Hematopoietic multipotent progenitor cell treated with erythropoietin and hydrocortisone succinate and interleukin-3 and kit ligand, for 6 days (in vitro differentiated cells): ENCODE measurements at regions not wholly inside any gene's neighbourhood (a gene's known extent, or its start where the extent isn't known, plus 50 kb on each side); places are given as distances from the start of the nearest gene placed in this dataset.
"Not testable (repeated sequence)": the region's sequence is repeated elsewhere in the genome, so short reads cannot be mapped to it uniquely, and the experiment has no call there.

Source experiments
- DNase-seq: peaks from one replicate; pipeline ENCODE4 v3.0.0-alpha.2; 2015

- DNase-seq: no peak
Measured at GRCh38 chr3:139136469-139137202, 91.9 kb upstream of the PRR23C start.

DNA sequence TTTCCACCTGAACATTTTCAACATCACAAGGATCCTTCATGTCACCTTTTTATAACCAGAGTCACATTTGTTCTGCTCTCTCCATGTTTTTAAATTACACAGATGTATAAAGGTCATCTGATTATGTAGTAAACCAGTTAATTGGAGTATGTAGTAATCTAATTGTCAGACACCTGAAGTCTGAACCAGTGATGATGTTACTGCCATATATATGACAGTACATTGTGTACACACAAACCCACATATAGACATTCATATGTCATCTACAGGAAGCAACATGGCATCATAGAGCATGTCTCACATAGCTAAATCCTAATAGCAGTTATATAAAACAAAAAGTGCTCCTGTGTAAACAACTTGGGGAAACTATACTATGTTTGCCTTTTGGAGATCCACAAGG is 95.9 kb upstream of the PRR23C start:
- no peak for DNase-seq

DNA sequence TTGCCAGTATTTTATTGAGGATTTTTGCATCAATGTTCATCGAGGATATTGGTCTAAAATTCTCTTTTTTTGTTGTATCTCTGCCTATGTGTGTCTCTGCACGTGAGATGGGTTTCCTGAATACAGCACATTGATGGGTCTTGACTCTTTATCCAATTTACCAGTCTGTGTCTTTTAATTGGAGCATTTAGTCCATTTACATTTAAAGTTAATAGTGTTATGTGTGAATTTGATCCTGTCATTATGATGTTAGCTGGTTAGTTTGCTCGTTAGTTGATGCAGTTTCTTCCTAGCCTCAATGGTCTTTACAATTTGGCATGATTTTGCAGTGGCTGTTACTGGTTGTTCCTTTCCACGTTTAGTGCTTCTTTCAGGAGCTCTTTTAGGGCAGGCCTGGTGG is 101.3 kb upstream of the PRR23C start:
- DNase-seq: not testable (repeated sequence)

DNA sequence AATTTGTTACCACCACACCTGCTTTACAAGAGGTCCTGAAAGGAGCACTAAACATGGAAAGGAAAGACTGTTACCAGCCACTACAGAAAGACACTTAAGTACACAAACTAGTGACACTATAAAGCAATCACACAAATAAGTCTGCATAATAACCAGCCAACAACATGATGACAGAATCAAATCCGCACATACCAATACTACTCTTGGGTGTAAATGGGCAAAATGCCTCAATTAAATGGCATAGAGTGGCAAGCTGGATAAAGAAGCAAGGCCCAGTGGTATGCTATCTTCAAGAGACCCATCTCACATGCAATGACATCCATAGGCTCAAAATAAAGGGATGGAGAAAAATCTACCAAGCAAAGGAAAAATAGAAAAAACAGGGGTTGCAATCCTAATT is 106.8 kb upstream of the PRR23C start:
- no peak for DNase-seq

- not testable (repeated sequence) for DNase-seq
Measured at GRCh38 chr3:139153434-139153833, 108.7 kb upstream of the PRR23C start.

- no peak for DNase-seq
Measured at GRCh38 chr3:139157161-139157932, 112.7 kb upstream of the PRR23C start.

GRCh38 chr3:139159356-139159755 is 114.7 kb upstream of the PRR23C start:
- no peak for DNase-seq

DNA sequence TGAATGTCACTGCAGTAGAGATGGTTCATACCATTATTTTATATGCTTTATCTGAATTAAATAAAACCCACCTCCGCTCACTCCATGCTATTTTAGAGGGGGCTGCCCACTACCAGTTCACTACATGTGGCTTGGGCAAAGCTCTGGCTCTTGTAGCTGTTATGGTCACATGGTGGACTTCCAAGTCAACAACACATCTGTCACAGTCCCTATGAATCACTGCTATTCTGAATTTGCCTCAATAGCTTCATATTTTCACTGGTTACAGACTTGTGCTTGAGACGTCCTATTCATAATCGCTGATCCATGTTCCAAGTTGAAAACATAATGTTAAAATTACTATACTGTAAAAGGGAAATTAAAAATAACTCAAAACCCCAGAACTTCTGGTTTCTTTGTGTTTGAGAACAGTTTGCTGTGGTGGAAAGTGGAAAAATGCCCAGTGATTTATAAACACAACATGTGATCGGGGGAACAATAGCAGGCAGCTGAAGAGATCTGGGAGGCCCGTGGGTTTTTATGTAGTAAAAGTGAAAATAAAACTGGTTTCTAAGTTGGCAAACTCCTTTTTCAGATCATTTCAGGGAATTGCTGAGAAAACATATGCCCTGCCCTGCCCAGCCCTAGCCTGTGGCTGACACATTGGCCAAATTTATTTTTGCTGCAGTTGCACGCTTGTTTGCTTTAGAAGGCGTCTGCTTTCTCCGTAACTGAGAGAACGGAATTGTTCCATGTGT is 128.8 kb upstream of the PRR23C start:
- no peak for DNase-seq

GRCh38 chr3:139180489-139180888 is 135.8 kb upstream of the PRR23C start:
- no peak for DNase-seq

- DNase-seq: no peak
Measured at GRCh38 chr3:139182143-139182542, 137.5 kb upstream of the PRR23C start.

DNA sequence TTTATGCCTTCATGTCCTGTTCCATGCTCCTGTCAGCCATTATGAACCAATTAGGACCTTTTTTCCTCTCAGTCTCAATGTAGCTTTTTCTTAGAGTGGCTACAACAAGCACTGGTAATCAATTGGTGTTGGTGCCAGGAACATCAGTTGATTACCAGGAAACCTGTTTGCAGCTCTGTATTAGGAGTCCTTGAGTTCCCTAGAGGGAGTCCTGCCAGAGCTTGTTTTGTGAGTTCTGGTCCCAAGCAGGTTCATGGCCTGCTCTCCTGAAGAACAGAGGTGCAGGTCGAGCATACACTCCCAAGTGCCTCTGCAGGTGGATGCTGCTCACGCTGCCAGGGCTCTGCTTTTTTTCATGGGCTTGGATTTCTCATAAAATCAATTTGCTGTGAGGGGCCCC is 137.9 kb upstream of the PRR23C start:
- no peak for DNase-seq

- no peak for DNase-seq
Measured at GRCh38 chr3:139185527-139185926, 140.8 kb upstream of the PRR23C start.

DNA sequence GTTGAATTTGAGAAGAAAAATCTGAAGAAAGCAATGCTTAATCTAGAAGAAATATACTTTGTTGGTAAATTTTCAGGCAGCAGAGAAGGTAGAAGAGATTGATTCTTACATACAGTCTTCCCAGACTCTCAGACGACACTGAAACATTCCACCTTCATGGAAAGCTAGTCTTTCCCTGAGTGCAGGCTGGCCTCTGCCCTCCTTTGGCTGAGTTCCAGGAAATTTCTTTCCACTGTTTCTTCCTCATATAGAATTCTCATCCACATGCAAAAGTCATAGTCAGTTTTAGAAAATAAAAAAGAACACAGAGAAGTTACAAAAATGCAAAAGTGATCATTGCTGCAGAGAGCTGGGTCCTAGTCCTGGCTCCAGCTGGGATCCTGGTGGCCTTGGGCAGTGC is 142.5 kb upstream of the PRR23C start:
- no peak for DNase-seq

GRCh38 chr3:139187648-139188047 is 143.0 kb upstream of the PRR23C start:
- peak; percentile 9 for DNase-seq

- DNase-seq: no peak
Measured at GRCh38 chr3:139189943-139190342, 145.3 kb upstream of the PRR23C start.

GRCh38 chr3:139194421-139194820 is 149.4 kb upstream of the MRPS22 start:
- DNase-seq: not testable (repeated sequence)

DNA sequence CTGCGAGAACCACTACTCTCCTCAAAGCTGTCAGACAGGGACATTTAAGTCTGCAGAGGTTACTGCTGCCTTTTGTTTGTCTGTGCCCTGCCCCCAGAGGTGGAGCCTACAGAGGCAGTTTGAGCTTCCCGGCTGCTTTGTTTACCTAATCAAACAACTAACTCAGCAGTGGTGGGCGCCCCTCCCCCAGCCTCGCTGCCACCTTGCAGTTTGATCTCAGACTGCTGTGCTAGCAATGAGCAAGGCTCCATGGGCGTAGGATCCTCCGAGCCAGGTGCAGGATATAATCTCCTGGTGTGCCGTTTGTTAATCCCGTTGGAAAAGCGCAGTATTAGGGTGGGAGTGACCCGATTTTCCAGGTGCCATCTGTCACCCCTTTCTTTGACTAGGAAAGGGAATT is 147.7 kb upstream of the MRPS22 start:
- not testable (repeated sequence) for DNase-seq

DNA sequence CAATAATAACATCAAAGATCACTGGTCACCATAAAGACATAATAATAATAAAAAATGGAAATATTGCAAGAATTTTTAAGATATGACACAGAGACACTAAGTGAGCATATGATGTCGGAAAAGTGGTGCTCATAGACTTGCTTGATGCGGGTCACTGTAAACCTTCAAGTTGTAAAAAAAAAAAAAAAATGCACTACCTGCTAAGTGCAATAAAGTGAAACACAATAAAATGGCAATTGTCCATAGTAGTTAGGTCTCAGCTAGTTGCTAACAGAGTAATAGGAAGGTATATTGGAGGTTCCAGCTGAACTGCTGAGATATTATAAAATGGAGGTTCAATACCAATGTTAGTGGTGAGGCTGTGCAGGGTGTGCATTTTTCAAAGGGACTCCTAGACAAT is 146.6 kb upstream of the MRPS22 start:
- no peak for DNase-seq

- no peak for DNase-seq
Measured at GRCh38 chr3:139198186-139198585, 145.6 kb upstream of the MRPS22 start.

DNA sequence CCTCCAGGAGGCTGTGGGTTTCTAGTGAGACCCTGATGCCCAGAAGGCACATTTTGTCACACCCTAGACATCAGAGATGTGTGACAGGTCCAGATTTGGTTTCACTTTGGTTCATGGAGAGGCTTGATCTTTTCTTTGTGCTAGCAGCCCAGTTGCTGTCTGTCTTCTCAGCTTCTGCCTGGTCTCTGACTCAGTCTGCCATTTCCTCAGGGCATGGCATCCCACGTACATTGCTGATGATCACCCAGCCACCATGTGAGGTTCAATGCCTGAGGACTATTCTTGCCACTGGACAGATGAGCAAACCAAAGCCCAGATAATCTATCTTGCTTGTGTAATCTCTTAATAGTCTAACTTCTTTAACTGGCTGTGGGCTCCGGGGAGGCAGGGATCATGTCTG is 144.9 kb upstream of the MRPS22 start:
- DNase-seq: no peak

GRCh38 chr3:139199421-139200010 is 144.3 kb upstream of the MRPS22 start:
- DNase-seq: no peak

DNA sequence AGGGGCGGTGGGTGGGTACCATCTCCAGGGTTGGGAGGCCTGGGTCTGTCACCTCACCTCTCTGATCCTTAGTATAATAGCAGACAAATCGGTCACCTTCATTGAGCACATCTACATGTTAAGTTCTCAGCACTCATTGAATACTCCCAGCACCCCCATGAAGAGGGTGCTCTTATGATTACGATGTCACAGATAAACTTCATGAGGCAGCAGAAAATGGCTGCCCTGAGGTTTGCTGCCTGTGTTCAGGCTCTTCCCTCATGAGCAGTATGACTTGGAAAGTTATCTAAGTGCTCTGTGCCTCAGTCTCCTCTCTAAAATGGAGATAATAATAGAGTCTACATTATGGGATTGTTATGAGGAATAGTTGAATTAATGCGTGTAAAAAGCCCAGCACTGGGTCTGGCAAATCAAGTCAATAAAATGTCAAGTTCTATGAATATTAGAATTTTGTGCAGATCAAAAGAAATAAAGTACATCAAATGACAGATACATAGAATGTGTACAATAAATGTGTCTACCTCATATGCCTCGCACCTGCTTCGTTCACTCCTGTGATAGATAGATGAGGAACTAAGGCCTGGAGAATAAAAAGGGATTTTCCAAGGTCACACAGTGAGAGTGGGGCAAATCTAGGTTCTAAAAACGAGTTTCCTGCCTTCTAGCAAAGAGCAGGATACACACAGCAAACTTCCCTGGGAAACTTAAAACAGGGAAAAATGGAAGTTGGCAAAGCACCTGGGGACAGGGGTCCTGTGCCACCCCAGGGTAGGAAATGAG is 142.2 kb upstream of the MRPS22 start:
- DNase-seq: no peak
